ENCODE measurements at regions not wholly inside any gene's neighbourhood (a gene's known extent, or its start where the extent isn't known, plus 50 kb on each side); places are given as distances from the start of the nearest gene placed in this dataset.

- TF ChIP-seq CTCF (conservative IDR thresholded peaks at IDR 0.05; ENCODE audit: low read depth in 2 of 2): no peak
- TF ChIP-seq POLR2AphosphoS5 (IDR thresholded peaks at IDR 0.05; ENCODE audit: low read depth): no peak
- TF ChIP-seq EZH2 (IDR thresholded peaks at IDR 0.05; ENCODE audit: low read depth, unreplicated experiment): no peak
- TF ChIP-seq JUNB (IDR thresholded peaks at IDR 0.05; ENCODE audit: unreplicated experiment): no peak
Observed at GRCh38 chr9:1355656-1356055, 305.5 kb downstream of the DMRT2 start.

All from GM23338 (cell line).